Tibial nerve (tissue), 3 donors: ENCODE measurements at regions not wholly inside any gene's neighbourhood (a gene's known extent, or its start where the extent isn't known, plus 50 kb on each side); places are given as distances from the start of the nearest gene placed in this dataset.

ENCODE experiments used
- POLR2A ChIP-seq, 2 donors: fragments of 450-650 bp; IDR thresholded peaks; one replicate each; pipeline ENCODE4 v1.6.1; 2017; ENCODE audit warnings: antibody characterized with exemption in 2 of 2, mild to moderate bottlenecking in 2 of 2, moderate library complexity in 2 of 2
- TF ChIP-seq, protein P1 (sequence below), 5 experiments: fragments of 200-600 bp in 3 of 5; fragments of 450-650 bp in 2 of 5; sonication (generic) in 3 of 5; IDR thresholded peaks; one replicate each; pipeline ENCODE4 v1.5.1; 2016 to 2019; ENCODE audit warnings: antibody characterized with exemption in 5 of 5, mild to moderate bottlenecking in 3 of 5, moderate library complexity in 2 of 5

DNA sequence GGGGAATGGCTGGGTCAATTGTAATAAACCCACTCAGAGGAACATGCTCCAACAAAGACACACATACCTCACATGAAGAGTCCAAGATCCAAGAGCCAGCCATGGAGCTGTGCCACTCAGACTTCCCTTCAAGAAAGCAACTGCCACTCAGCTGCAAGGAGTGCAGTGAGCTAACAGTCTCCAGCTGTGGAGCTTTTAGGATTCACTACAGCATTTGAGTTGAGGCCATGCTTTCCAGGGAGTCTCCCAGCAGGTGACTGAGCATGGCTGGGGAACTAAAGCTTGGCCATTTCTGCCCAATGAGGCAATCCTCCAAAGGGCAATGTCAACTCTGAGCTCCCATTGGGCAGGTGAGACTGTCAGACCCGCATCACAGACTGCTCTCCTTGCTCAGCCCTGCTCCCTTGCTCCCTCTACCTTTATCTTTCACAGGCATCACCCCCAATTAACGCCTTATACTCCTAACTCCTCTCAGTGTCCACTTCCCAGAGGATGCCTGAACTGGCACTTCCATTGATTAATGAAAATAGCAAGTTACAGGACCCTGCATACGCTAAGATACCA lies 165.3 kb upstream of the CTNNB1 start:
- TF ChIP-seq, protein P1, sequence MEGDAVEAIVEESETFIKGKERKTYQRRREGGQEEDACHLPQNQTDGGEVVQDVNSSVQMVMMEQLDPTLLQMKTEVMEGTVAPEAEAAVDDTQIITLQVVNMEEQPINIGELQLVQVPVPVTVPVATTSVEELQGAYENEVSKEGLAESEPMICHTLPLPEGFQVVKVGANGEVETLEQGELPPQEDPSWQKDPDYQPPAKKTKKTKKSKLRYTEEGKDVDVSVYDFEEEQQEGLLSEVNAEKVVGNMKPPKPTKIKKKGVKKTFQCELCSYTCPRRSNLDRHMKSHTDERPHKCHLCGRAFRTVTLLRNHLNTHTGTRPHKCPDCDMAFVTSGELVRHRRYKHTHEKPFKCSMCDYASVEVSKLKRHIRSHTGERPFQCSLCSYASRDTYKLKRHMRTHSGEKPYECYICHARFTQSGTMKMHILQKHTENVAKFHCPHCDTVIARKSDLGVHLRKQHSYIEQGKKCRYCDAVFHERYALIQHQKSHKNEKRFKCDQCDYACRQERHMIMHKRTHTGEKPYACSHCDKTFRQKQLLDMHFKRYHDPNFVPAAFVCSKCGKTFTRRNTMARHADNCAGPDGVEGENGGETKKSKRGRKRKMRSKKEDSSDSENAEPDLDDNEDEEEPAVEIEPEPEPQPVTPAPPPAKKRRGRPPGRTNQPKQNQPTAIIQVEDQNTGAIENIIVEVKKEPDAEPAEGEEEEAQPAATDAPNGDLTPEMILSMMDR (IDR thresholded peaks at IDR 0.05): no peak
- no peak for TF ChIP-seq POLR2A (IDR thresholded peaks at IDR 0.05)
